Right renal pelvis (tissue), 4 donors: ENCODE measurements at regions not wholly inside any gene's neighbourhood (a gene's known extent, or its start where the extent isn't known, plus 50 kb on each side); places are given as distances from the start of the nearest gene placed in this dataset.
"Not testable (repeated sequence)": the region's sequence is repeated elsewhere in the genome, so short reads cannot be mapped to it uniquely, and the experiment has no call there.

Source experiments
- DNase-seq, 4 donors: peaks; one replicate each; pipeline ENCODE4 v3.0.0-alpha.2; 2013; ENCODE audit warnings: low read depth in 4 of 4, low spot score in 3 of 4, missing footprints in 1 of 4

DNA sequence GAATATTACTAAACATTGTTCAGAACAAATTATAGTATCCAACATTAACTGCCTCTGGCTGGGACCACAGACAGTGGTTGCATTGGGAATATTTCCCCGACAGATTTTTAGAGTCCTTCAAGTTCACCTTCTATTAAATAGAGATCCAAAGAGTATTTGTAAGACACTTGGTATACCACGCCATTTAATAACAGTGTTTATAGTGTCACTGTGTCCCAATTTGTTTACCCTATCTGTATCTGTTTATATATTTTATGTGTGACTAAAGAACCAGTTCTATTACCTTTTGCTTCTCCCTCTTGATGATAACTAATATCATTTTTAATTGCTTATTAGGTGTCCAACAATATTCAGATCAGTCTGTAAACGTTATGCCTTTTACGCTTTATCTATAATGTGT, 191.3 kb upstream of the IRX5 start:
- DNase-seq: no peak

DNA sequence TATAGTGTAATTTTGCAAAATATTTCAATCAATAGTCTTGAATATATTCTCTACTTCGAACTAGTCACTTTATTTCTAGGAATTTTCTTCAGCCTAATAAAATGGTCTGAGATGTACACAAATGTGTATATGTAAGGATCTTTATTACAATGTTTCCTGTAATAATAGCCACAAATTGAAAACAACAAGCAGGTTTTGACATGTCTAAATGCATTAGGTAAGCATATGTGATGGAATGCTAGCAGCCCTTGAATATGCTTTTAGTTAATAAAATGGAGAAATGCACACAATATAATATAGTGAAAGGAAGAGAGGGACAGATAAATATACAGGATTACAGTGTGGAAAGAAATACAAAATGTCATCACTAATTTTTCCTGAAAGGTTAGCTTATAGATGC, 196.5 kb upstream of the IRX5 start:
- DNase-seq: no peak

DNA sequence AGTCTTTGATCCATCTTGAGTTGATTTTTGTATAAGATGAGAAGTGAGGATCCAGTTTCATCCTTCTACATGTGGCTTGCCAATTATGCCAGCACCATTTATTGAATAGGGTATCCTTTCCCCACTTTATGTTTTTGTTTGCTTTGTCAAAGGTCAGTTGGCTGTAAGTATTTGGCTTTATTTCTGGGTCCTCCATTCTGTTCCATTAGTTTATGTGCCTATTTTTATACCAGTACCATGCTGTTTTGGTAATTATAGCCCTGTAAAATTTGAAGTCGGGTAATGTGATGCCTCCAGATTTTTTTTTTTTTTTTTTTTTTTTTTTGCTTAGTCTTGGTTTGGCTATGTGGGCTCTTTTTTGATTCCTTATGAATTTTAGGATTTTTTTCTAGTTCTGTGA, 203.0 kb upstream of the IRX5 start:
- not testable (repeated sequence) for DNase-seq

DNA sequence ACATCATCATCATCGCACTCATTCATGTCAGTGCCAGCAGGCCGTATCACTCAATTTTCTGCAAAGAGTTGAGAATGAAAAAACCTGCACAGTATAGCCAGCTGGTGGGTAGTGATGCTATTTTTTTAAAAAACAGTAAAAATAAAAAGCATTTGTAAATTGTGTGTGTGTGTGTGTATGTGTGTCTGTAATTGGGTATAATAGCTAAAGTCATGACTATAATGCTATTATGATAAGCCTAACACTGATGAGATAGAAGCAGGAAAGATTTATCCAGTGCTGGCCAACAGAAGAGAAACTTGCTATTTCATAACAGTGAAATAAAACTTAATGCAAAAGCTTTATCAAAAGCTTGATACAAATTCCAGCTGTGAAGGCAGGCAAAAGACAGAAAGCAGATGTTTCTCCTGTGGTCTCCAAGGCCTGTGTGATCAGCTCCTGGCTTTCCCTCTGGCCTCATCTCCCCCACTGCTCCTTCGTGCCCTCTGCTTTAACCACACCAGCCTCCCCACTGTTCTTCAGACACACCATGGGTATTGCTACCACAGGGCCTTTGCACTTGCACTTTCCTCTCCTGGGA, 206.2 kb upstream of the IRX5 start:
- DNase-seq: no peak

DNA sequence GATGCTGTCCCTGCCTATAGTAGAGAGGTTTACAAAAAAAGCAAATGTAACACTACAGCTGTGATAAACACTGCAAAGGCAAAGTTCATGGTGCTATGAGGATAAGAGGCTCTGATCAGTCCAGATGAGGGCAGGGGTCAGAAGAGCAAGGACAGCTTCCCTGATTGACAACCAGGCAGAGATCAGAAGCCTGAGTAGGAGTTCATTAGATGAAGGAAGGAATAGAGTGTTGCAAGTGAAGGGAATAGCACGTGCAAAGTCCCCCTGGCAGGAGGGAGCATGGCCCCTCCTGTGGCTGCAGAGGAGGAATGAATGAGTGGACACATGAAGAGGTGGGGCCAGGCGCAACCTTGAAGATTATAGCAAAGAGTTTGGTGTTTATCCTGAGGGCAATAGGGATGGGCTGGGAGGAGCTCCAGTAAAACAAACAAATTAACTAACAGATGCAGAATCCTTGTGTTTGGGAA, 208.4 kb upstream of the IRX5 start:
- no peak for DNase-seq

DNA sequence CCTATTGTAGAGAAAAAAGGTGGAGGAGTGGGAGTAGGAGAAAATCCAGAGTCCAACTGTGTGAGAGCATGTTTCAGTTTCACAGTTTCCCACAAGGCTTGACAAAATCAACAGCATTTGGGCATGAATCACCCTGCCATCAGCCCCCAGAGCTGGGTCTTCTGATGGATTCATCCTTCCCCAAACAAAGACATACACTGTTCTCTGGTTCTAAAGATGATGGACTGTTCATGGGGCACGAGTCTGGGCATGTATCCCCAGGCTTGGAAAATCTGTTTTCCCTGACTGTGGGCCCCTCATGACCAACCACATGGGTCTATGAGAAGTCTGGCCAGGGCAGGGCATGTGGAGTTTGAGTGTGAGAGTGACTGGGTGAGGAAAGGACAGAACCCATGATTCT, 210.4 kb upstream of the IRX5 start:
- DNase-seq: no peak

DNA sequence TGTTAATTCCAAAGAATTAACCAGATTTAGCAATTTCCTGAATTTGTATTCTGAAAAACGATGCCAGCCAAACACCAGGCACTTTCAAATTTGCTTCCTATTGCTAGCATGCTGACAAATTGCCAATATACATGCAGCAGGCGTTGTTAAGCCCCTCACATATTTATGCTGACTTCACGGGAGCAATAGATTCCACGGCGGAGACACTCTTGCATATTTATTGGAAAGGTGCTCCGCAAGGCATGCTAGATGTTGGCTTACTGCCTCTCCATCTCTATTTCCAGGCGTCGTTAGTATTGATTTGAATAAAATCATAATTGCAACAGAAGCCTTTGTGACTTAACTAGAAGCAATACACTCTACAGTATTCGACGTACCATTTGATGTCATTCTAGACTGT, 211.0 kb upstream of the IRX5 start:
- DNase-seq: no peak

DNA sequence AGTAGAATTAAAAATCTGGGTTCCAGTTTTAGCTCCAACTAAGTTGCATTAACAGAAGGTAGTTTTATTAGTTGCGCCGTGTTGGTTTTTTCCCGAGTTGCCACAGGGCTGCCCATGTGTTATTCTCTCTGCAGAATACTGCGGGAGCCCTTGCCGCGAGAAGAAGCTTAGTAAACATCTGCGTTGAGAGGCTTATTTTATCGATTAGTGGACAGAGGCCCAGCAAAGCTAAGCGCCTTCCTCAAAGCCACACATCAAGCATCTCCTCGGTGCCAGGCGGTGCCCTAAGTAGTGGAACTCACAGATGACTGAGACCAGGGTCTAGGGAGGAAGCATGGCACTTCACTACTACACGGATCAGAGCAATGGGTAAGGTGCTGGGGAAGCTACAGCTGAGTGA, 212.3 kb upstream of the IRX5 start:
- no peak for DNase-seq

DNA sequence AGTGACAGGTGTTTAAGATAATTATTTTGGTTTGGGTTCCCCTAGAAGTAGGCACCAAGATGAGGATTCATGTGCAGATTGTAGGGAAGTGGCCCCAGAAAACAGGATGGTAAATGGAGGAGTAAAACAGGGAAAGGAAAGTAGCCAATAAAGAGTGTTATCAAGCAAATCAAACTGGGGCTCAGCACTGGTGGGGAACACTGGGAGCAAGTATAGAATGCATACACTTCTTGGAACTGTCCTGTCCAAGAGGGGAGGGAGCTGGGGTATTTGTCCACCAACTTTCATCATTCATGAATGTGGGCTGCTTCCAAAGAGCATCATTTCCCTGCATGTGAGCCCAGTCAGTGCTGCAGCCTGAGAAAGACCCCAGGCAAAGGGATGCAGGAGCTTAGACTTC, 215.7 kb upstream of the IRX5 start:
- DNase-seq: no peak

DNA sequence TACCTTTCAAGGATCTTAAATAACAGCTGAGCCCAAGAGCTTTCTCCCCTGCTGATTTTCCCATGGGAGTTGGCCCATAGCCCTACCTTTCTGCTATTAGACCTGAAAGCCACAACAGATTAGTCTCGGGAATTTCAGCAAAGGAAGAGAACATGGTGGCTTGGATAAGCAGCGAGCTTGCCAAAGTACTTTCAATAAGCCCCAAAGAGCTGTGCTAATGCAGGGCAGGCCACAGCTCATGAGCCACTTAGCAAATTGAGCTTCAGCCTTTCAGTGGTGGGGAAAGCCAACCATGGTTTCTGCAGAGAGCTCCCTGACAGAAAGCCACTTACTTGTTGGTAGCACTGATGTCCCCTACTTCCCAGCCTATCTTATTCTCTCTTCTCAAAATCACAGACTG, 217.8 kb upstream of the IRX5 start:
- DNase-seq: no peak

DNA sequence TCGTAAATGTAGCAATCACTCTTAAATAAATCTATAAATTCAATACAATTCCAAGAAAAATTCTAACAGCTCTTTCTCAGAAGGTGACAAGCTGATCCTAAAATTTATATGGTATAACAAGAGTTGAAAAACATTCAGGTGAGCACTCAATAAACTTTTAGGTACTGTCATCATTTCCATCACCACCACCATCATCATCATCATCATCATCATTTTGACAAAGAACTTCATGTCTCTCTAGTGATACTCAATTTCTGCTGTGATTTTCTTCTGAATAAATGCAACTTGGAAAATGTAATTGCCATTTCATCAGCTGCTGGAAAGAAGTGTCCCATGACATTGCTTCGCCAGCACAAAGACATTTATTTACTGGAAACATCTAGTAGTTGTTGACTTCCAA, 222.9 kb upstream of the IRX5 start:
- DNase-seq: no peak

DNA sequence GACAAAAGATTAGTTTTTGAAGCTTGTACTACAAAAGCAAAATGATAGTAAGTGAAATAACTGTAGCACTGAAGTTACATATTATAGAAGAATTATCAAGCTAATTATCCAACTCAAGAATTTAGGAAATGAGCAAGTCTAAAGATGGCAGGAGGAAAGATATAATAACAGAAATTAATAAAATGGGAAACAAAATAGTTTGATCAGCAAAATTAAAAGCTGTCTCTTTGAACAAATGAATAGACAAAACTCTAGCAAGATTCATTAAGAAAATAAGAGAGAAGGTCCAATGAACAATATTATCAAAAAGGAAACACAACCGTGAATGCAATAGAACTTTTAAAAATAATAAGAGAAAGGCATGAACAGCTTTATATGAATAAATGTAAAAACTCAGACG, 224.3 kb upstream of the IRX5 start:
- DNase-seq: no peak

DNA sequence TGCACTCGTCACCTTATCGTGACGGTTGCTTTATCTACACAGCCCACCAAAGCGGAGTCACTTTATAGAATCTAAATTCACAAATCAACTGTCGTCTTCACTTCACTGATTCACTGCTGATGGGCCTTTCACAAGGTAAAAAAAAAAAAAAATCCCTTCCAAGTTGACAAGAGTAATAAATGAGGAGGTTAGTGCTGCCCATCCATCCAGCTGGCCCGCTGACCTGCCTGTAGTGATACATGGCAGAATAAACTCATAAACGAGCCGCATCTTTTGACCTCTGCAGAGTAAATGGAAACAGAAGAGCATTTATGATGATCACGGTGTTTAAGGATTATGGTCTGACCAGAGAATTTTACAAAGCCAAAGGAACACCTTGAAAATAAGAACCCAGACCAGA, 227.3 kb upstream of the IRX5 start:
- no peak for DNase-seq

DNA sequence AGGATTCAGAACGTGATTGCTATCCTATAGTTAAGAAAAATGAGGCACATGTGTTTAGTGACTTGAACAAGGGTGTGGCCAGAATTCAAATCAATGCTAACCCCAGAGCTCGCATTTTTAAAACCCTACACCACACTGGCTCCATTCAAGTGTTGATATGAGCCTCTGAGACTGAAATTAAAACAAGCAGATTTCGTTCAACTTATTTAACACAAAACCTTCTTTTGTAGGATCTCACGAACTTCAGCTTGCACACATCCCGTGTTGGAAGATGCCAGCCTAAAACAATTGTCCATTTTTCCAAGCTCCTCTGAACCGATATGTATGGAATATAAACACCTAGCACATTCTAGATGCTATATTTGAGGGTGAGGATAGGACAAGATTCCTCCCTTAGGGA, 231.0 kb upstream of the IRX5 start:
- no peak for DNase-seq

DNA sequence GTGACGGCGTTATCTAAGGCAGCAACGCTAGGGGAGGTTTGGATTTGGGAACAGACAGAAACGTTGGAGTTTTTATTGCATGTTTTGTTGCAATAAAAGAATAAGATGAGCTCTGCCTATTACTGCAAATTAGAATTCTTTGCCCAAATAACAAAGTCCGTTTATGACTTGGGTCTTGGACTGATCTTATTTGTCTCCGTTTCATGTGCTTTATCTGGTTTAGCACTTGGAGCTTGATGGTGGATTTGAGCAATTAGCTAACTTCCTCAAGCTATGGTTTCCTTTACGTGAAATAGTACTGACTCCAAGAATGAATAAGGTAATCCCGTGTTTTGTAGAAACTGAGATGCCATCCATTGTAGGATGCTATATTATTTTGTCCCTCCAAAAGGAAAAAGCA, 233.0 kb upstream of the IRX5 start:
- DNase-seq: no peak

DNA sequence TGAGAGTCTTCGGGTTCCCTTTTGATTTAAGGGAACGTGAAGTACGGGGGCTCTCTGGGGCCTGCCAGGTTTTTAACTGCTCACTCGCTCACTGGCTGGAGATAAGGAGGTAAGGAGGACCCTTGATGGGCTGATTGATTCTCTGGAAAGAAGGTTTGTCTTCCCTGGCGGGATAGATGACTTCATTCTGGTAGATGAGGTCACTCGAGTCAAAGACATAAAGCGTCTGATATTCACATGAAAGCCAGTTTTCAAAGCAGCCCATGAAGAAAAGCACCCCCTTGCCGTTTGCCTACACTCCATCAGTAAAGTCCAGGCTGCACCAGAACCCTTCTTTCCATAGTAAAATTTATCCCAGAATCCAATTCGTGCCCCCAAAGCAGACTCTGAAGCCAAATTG, 233.7 kb upstream of the IRX5 start:
- no peak for DNase-seq

DNA sequence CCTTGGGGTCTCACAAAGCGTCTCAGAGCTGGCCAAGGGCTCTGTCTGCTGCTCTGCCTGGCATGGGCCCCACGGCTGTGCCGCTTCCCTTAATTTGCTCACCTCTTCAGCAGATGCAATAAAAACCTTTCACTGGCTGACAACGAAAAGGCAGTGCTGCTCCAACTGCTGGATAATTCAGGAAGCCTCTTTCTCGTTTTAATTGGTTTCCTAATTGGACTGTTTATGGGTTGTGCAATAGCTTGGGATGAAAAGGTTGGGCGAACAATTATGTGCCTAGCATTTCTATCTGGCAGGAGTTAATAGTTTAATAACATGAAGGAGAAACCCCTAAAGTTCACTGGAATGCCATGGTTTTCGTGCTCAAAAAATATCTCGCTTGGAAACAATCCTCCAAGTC, 234.1 kb upstream of the IRX5 start:
- DNase-seq: no peak

DNA sequence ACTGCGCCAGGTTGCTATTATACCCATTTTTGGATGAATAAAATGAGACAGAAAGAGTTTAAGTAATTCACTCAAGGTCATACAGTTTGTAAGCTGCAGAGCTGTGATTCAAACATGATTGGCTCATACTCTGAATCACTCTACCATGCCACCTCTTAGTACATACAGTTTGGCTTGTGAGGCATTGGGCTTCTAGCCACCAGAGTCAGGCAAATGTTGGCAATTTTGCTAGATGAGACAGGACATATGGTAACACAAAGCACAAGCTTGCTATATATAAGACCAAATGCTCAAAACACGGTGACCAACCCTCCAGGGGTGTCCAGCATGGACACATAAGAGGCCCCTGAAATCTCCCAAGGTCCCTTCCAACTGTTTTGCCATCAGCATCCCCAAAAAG, 236.0 kb upstream of the IRX5 start:
- no peak for DNase-seq

DNA sequence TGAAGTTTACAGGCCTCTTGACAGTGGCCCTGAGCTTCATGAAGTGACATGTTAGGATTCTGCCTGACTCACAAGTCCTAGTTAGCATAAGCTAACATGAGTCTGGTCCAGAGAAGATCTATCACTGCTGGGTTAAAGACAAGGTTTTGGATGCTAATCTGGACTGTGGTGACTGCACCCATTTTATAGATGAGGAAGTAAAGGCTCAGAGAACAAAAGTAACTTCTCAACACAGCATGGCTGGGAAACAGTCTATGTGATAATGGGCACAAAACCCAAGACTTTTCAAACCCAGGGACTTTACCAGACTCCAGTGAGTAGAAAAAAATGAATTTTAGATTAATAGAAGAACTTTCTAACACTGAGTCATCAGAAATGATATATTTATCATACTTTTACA, 236.8 kb upstream of the IRX5 start:
- DNase-seq: no peak

DNA sequence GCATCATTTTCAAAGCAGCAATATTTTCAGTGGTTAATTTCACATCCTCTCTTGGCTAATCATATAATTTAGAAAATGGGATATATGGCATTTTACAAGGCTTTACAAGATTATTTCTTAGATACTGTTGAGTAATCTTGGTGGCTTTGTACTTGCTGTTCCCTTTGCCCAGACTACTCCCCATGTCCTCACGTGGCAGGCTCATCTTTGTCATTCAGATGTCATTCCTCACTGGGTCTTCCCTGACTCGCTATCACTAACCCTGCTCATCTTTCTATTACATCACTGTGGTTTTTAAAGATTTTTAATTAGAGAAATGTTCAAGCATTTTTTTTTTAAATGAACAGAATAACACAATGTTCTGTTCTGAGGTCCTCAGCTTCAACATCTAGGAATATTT, 240.0 kb upstream of the IRX5 start:
- no peak for DNase-seq

DNA sequence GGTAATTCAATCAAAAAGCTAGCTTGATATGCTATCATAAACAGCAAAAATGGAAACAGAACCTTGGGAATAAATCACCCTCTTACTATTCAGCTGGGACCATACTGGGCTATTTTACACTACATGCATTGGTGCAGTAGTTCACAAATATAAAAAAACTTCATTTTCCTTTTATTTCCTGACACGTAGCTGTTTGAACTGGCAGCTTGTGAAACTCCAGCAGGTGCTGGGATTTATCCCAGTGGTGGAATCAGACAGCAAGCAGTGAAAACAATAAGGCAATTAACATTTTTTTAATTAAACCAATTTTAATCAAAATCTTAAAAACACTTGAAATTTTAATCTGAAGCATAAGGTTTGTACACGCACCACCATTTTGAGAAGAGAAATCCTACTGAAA, 240.4 kb upstream of the IRX5 start:
- DNase-seq: no peak

DNA sequence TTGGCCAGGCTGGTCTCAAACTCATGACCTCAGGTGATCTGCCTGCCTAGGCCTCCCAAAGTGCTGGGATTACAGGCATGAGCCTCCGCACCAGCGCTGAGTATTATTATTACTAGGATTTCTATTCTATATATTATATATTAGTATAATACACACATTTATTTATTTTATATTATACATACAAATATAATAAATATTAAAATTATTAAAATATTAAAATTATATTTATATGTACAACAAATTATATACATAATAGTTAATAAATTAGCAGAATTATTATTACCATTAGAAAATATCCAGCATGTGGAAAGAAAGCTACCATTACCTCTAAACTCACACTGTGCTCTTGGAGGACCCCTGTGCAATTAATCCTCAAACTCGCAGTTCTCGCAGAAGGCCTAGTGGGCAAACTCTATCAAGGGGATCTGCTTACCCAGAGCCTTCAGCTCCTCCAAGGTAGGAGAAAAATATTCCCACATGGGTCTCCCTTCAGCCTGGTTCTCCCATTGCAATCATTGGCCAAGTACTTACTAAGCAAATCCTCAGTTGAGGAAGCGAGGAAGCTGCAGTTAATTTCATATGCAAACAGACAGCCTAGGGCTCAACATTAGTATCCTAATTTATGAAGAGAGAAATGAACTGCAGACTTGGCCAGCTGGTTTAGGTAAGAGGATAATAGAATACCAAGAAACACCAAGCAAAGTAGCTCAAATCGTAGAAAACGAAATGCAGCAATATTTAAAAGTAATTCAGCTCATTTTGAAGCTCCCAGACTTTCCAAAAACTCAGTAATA, 241.4 kb upstream of the IRX5 start:
- no peak for DNase-seq

DNA sequence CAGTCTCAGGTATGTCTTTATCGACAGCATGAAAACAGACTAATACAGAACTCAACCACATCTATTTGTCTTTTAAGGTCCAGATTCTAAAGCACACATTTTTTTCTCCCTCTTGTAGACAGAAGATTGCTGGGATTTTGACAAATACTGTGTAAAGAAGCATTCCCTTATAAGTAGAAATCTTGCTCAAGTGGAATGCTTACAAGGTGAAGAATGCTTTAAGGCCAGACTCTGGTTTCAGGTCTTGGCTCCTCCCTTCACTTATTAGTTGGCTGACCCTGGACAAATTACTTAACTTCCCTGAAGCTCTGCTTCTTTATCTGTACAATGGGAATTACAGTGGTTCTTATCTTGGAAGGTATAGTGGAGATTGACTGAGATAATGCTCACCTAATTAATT, 242.3 kb upstream of the IRX5 start:
- DNase-seq: no peak
